ENCODE measurements at regions not wholly inside any gene's neighbourhood (a gene's known extent, or its start where the extent isn't known, plus 50 kb on each side); places are given as distances from the start of the nearest gene placed in this dataset.

- peak; percentile 8 for DNase-seq (ENCODE audit: low spot score)
These were observed 55.2 kb upstream of the MDM1 start for GRCh38 chr12:68387338-68387737.

- peak; percentile 1 for DNase-seq (ENCODE audit: low spot score)
These were observed 57.1 kb upstream of the MDM1 start for GRCh38 chr12:68389305-68389704.

GRCh38 chr12:68391937-68392336 lies 59.8 kb upstream of the MDM1 start:
- DNase-seq (ENCODE audit: low spot score): peak; percentile 2

GRCh38 chr12:68392376-68392775 lies 60.2 kb upstream of the MDM1 start:
- DNase-seq (ENCODE audit: low spot score): peak; percentile 1

- peak; percentile 24 for DNase-seq (ENCODE audit: low spot score)
These were observed 61.3 kb upstream of the MDM1 start for GRCh38 chr12:68393417-68393816.

GRCh38 chr12:68397566-68398158 lies 65.5 kb upstream of the MDM1 start:
- DNase-seq (ENCODE audit: low spot score): peak; percentile 3

GRCh38 chr12:68398689-68399088 lies 66.5 kb upstream of the MDM1 start:
- peak; percentile 23 for DNase-seq (ENCODE audit: low spot score)

GRCh38 chr12:68400226-68400829 lies 68.2 kb upstream of the MDM1 start:
- peak; percentile 24 for DNase-seq (ENCODE audit: low spot score)

- DNase-seq (ENCODE audit: low spot score): peak; percentile 11
These were observed 70.3 kb upstream of the MDM1 start for GRCh38 chr12:68402422-68402821.

GRCh38 chr12:68403296-68403695 lies 71.1 kb upstream of the MDM1 start:
- peak; percentile 20 for DNase-seq (ENCODE audit: low spot score)

- DNase-seq (ENCODE audit: low spot score): peak; percentile 11
These were observed 71.5 kb upstream of the MDM1 start for GRCh38 chr12:68403711-68404110.

GRCh38 chr12:68405343-68405781 lies 73.2 kb upstream of the MDM1 start:
- DNase-seq (ENCODE audit: low spot score): peak; percentile 1

GRCh38 chr12:68406134-68406576 lies 74.0 kb upstream of the MDM1 start:
- DNase-seq (ENCODE audit: low spot score): peak; percentile 49

GRCh38 chr12:68406911-68407310 lies 74.7 kb upstream of the MDM1 start:
- peak; percentile 16 for DNase-seq (ENCODE audit: low spot score)

- no peak for DNase-seq (ENCODE audit: low spot score)
These were observed 78.0 kb upstream of the MDM1 start for GRCh38 chr12:68410018-68410660.

GRCh38 chr12:68411371-68411770 lies 79.2 kb upstream of the MDM1 start:
- no peak for DNase-seq (ENCODE audit: low spot score)

GRCh38 chr12:68414988-68415387 lies 82.8 kb upstream of the MDM1 start:
- DNase-seq (ENCODE audit: low spot score): no peak

GRCh38 chr12:68416350-68416749 lies 84.2 kb upstream of the MDM1 start:
- DNase-seq (ENCODE audit: low spot score): no peak

GRCh38 chr12:68416826-68417225 lies 84.7 kb upstream of the MDM1 start:
- DNase-seq (ENCODE audit: low spot score): no peak

- DNase-seq (ENCODE audit: low spot score): no peak
These were observed 85.9 kb upstream of the MDM1 start for GRCh38 chr12:68418137-68418460.

- DNase-seq (ENCODE audit: low spot score): no peak
These were observed 88.3 kb upstream of the MDM1 start for GRCh38 chr12:68420225-68421010.

- DNase-seq (ENCODE audit: low spot score): no peak
These were observed 90.0 kb upstream of the MDM1 start for GRCh38 chr12:68422159-68422558.
